Panc1 (cell line): ENCODE measurements at regions not wholly inside any gene's neighbourhood (a gene's known extent, or its start where the extent isn't known, plus 50 kb on each side); places are given as distances from the start of the nearest gene placed in this dataset.

Source experiments
- ATAC-seq: fragments of 200-7000 bp; cut with Tn5 transposase; 2 replicates; pipeline ENCODE4 v1.9.1; 2020; ENCODE audit warnings: mild to moderate bottlenecking, moderate library complexity
- BruUV-seq: library from RNA; stranded (reverse); fragments of 400-500 nt; replicated peaks from 2 replicates; lab custom pipeline; 2021; lab: Mats Ljungman, UMichigan
- CTCF ChIA-PET: fragments of 300-600 bp; sonication (Branson Sonifier 250); formaldehyde crosslinking; loops from one replicate; lab custom pipeline; 2022; ENCODE audit warnings: antibody characterized with exemption; lab: Charles Lee
- POLR2A ChIA-PET: fragments of 300-600 bp; sonication (Branson Sonifier 250); formaldehyde crosslinking; loops from one replicate; lab custom pipeline; 2022; ENCODE audit warnings: antibody characterized with exemption; lab: Charles Lee
- DNase-seq: peaks from one replicate; pipeline ENCODE4 v3.0.0-alpha.2; 2010; ENCODE audit warnings: low read depth, low spot score
- H3K27ac ChIP-seq: 2 replicates; pipeline ENCODE4 v1.5.1; 2011; ENCODE audit warnings: mild to moderate bottlenecking, low read length, inconsistent platforms
- H3K27me3 ChIP-seq: fragments of 200-500 bp; sonication (Bioruptor generic); 2 replicates; pipeline ENCODE4 v1.6.0; 2014; ENCODE audit warnings: low read length, inconsistent platforms; ENCODE audit not compliant: control insufficient read depth, insufficient read depth
- H3K36me3 ChIP-seq: fragments of 200-500 bp; sonication (Bioruptor generic); 2 replicates; pipeline ENCODE4 v1.5.1; 2014; ENCODE audit warnings: inconsistent platforms, mild to moderate bottlenecking, low read length, moderate library complexity; ENCODE audit not compliant: control insufficient read depth, insufficient read depth
- H3K4me1 ChIP-seq: 2 replicates; pipeline ENCODE4 v1.5.1; 2011; ENCODE audit warnings: inconsistent platforms, mild to moderate bottlenecking, low read length, moderate library complexity; ENCODE audit not compliant: control insufficient read depth, insufficient read depth
- H3K4me3 ChIP-seq, 2 experiments: 2 replicates each; pipeline ENCODE4 v1.5.1; 2011 to 2012; ENCODE audit warnings: low read depth in 2 of 2, low read length in 2 of 2, mild to moderate bottlenecking in 2 of 2, inconsistent platforms in 1 of 2, moderate library complexity in 1 of 2
- H3K9me3 ChIP-seq: fragments of 200-500 bp; sonication (Bioruptor generic); 2 replicates; pipeline ENCODE4 v1.5.1; 2014; ENCODE audit warnings: low read depth, mild to moderate bottlenecking, inconsistent platforms, low read length, moderate library complexity; ENCODE audit not compliant: control insufficient read depth, insufficient read depth
- POLR2AphosphoS5 ChIP-seq: IDR thresholded peaks from 2 replicates; pipeline ENCODE4 v1.6.1; 2012; ENCODE audit warnings: mild to moderate bottlenecking, low read depth, low read length, moderate library complexity
- SIN3A ChIP-seq: IDR thresholded peaks from 2 replicates; pipeline ENCODE4 v1.6.1; 2012; ENCODE audit warnings: low read depth, mild to moderate bottlenecking, low read length, moderate library complexity, borderline replicate concordance; ENCODE audit not compliant: insufficient read depth
- TCF7L2 ChIP-seq: IDR thresholded peaks from 2 replicates; pipeline ENCODE4 v1.6.1; 2011; ENCODE audit warnings: mild to moderate bottlenecking, low read depth, low read length, inconsistent platforms
- in situ Hi-C: cut with HindIII; loops from 2 replicates; pipeline ENCODE4 v1.10.0; 2016; ENCODE audit warnings: low sequenced_read_pairs, low pct_unique_long_range_greater_than_20kb
- intact Hi-C: fragments of 100-400 bp; cut with micrococcal nuclease; formaldehyde crosslinking; loops from one replicate; pipeline ENCODE4 v1.10.0; 2022; ENCODE audit not compliant: unreplicated experiment
- TF ChIP-seq, protein P1 (sequence below): fragments of 450-650 bp; IDR thresholded peaks from 2 replicates; pipeline ENCODE4 v1.5.1; 2017; ENCODE audit warnings: mild to moderate bottlenecking
- TF ChIP-seq, protein P2 (sequence below), 2 experiments: IDR thresholded peaks; 2 replicates each; pipeline ENCODE4 v1.6.1; 2011 to 2012; ENCODE audit warnings: low read depth in 2 of 2, control low read depth in 1 of 2, low read length in 1 of 2, mild to moderate bottlenecking in 1 of 2, moderate library complexity in 1 of 2; ENCODE audit not compliant: insufficient read depth in 1 of 2

DNA sequence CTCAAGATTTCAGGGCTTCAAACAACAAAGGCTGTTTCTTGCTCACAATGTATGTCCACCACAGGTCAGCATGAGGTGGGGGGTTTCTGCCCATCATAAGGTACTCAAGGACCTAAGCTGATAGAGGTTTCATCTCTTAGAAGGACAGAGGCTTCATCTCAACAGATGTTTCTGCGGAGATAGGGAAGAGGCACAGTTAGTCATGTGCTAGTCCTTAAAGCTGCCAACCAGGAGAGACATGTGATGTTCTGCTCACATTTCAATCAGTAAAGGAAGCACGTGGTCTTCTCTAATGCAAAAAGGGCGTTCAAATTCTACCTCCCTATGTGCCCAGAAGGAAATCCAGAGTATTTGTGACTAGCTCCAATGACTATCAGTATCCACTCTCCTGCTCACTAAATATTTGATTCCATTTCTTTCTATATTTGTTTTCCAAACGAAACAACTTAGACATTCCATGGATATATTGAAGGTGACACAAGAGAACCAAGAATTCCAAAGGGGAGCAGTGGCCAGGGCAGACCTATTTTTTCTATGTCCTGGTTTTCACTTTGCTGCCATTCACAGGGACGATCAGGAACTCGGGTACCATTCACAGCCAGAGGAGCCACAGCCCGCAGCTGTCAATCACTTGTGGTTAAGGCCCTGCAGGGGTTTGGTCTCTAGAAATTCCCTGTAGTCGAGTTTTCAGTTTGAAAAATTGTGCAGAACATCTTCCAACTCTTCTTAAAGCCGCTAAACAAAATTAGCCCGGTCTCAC is 173.2 kb upstream of the FOXA2 start:
- TF ChIP-seq, protein P1, sequence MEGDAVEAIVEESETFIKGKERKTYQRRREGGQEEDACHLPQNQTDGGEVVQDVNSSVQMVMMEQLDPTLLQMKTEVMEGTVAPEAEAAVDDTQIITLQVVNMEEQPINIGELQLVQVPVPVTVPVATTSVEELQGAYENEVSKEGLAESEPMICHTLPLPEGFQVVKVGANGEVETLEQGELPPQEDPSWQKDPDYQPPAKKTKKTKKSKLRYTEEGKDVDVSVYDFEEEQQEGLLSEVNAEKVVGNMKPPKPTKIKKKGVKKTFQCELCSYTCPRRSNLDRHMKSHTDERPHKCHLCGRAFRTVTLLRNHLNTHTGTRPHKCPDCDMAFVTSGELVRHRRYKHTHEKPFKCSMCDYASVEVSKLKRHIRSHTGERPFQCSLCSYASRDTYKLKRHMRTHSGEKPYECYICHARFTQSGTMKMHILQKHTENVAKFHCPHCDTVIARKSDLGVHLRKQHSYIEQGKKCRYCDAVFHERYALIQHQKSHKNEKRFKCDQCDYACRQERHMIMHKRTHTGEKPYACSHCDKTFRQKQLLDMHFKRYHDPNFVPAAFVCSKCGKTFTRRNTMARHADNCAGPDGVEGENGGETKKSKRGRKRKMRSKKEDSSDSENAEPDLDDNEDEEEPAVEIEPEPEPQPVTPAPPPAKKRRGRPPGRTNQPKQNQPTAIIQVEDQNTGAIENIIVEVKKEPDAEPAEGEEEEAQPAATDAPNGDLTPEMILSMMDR = no peak
- TF ChIP-seq TCF7L2 (no peak), POLR2AphosphoS5 (no peak), SIN3A (no peak)
- TF ChIP-seq, protein P2, sequence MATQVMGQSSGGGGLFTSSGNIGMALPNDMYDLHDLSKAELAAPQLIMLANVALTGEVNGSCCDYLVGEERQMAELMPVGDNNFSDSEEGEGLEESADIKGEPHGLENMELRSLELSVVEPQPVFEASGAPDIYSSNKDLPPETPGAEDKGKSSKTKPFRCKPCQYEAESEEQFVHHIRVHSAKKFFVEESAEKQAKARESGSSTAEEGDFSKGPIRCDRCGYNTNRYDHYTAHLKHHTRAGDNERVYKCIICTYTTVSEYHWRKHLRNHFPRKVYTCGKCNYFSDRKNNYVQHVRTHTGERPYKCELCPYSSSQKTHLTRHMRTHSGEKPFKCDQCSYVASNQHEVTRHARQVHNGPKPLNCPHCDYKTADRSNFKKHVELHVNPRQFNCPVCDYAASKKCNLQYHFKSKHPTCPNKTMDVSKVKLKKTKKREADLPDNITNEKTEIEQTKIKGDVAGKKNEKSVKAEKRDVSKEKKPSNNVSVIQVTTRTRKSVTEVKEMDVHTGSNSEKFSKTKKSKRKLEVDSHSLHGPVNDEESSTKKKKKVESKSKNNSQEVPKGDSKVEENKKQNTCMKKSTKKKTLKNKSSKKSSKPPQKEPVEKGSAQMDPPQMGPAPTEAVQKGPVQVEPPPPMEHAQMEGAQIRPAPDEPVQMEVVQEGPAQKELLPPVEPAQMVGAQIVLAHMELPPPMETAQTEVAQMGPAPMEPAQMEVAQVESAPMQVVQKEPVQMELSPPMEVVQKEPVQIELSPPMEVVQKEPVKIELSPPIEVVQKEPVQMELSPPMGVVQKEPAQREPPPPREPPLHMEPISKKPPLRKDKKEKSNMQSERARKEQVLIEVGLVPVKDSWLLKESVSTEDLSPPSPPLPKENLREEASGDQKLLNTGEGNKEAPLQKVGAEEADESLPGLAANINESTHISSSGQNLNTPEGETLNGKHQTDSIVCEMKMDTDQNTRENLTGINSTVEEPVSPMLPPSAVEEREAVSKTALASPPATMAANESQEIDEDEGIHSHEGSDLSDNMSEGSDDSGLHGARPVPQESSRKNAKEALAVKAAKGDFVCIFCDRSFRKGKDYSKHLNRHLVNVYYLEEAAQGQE (IDR thresholded peaks at IDR 0.05; ENCODE audit: insufficient read depth in 1 of 2, low read depth in 2 of 2, low read length in 1 of 2) = no peak
- no peaks in the 10 kb centered on the region for H3K36me3 ChIP-seq
- no peak for DNase-seq
- no peak overlapping the region for H3K27ac ChIP-seq
- ATAC-seq = no peak
- ChIA-PET POLR2A (no interaction called here), CTCF (no interaction called here)
- H3K9me3 ChIP-seq = no peaks in the 10 kb centered on the region
- intact Hi-C loops = no loop called here
- no TSS peak for BruUV-seq
- H3K4me3 ChIP-seq = no peak overlapping the region
- no peaks in the 10 kb centered on the region for H3K4me1 ChIP-seq
- in situ Hi-C loops = no loop called here
- H3K27me3 ChIP-seq = peaks cover 2% of the 10 kb centered on the region; the same call in 1 of the 2 replicates

DNA sequence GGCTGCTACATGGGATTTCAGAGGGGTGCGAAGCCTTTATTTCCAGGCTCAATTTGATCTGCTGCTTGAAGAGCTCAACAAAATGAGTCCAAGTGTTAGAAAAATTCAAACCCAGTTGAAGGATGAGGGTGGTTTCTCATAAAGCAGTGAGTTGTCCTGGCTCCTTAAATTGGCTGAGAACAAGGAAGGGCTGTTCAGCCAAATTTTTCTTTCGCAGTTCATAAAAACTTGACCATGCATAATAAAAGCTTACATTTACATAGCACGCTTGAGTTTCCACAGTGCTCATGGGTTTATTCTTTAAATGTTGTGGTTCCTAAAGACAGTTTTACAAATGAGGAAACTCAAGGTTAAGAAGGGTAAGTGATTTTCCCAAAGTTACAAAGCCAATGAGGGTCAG is 174.4 kb upstream of the FOXA2 start:
- Histone ChIP-seq H3K9me3 (no peaks in the 10 kb centered on the region), H3K27me3 (peaks cover 2% of the 10 kb centered on the region; the same call in 1 of the 2 replicates), H3K4me1 (no peaks in the 10 kb centered on the region), H3K4me3 (no peak overlapping the region), H3K27ac (no peak overlapping the region), H3K36me3 (no peaks in the 10 kb centered on the region)
- ChIA-PET POLR2A (no interaction called here), CTCF (no interaction called here)
- ATAC-seq (no peak), DNase-seq (no peak)
- intact Hi-C loops (no loop called here), in situ Hi-C loops (no loop called here)
- TF ChIP-seq, protein P2 (IDR thresholded peaks at IDR 0.05; ENCODE audit: insufficient read depth in 1 of 2, low read depth in 2 of 2, low read length in 1 of 2) = no peak
- BruUV-seq = no TSS peak
